Prostate gland (tissue), 2 donors: ENCODE measurements at regions not wholly inside any gene's neighbourhood (a gene's known extent, or its start where the extent isn't known, plus 50 kb on each side); places are given as distances from the start of the nearest gene placed in this dataset.

Experiments used
- DNase-seq: peaks from one replicate; pipeline ENCODE4 v3.0.0-alpha.2; 2019; ENCODE audit warnings: low spot score
- H3K27ac ChIP-seq, 2 donors: fragments of 200-600 bp; sonication (generic); 2 replicates each; pipeline ENCODE4 v1.5.1; 2017 to 2019
- H3K27me3 ChIP-seq: fragments of 200-600 bp; sonication (generic); replicated peaks from 2 replicates; pipeline ENCODE4 v1.5.1; 2019; ENCODE audit not compliant: insufficient read depth
- H3K36me3 ChIP-seq, 2 donors: fragments of 200-600 bp; sonication (generic); 1 replicate in 1 of 2; 2 replicates in 1 of 2; pipeline versions ENCODE4 v1.5.1 to v1.8.1; 2017 to 2019
- H3K4me1 ChIP-seq: fragments of 200-600 bp; sonication (generic); replicated peaks from 2 replicates; pipeline ENCODE4 v1.5.1; 2019
- H3K4me3 ChIP-seq, 2 donors: fragments of 200-600 bp; sonication (generic); 2 replicates each; pipeline ENCODE4 v1.5.1; 2017 to 2019
- H3K9me3 ChIP-seq: fragments of 200-600 bp; sonication (generic); 2 replicates; pipeline ENCODE4 v1.5.1; 2017
- POLR2A ChIP-seq: fragments of 450-650 bp; IDR thresholded peaks from one replicate; pipeline ENCODE4 v1.6.1; 2016; ENCODE audit warnings: antibody characterized with exemption, mild to moderate bottlenecking
- POLR2AphosphoS5 ChIP-seq: sonication (generic); formaldehyde crosslinking; IDR thresholded peaks from one replicate; pipeline ENCODE4 v1.6.1; 2017; ENCODE audit warnings: antibody characterized with exemption
- WGBS: methylation state at CpG from one replicate; pipeline ENCODE4 v1.1.5; 2018; 5-methylcytosine and 5-hydroxymethylcytosine counted together
- intact Hi-C: fragments of 100-400 bp; cut with DNase I; formaldehyde crosslinking; loops from one replicate; pipeline ENCODE4 v1.14.2; 2022
- TF ChIP-seq, protein P1 (sequence below), 4 experiments: fragments of 200-600 bp in 2 of 4; fragments of 450-650 bp in 2 of 4; sonication (generic) in 2 of 4; IDR thresholded peaks; 1 replicate in 3 of 4; 2 replicates in 1 of 4; pipeline ENCODE4 v1.5.1; 2016 to 2019; ENCODE audit warnings: antibody characterized with exemption in 4 of 4, mild to moderate bottlenecking in 2 of 4, moderate library complexity in 2 of 4

- no peaks in the 10 kb centered on the region for H3K4me1 ChIP-seq
- H3K27ac ChIP-seq, result no peak overlapping the region
- no peak for DNase-seq
- intact Hi-C loops, result no loop called here
- no peak for TF ChIP-seq POLR2A
- TF ChIP-seq, protein P1, sequence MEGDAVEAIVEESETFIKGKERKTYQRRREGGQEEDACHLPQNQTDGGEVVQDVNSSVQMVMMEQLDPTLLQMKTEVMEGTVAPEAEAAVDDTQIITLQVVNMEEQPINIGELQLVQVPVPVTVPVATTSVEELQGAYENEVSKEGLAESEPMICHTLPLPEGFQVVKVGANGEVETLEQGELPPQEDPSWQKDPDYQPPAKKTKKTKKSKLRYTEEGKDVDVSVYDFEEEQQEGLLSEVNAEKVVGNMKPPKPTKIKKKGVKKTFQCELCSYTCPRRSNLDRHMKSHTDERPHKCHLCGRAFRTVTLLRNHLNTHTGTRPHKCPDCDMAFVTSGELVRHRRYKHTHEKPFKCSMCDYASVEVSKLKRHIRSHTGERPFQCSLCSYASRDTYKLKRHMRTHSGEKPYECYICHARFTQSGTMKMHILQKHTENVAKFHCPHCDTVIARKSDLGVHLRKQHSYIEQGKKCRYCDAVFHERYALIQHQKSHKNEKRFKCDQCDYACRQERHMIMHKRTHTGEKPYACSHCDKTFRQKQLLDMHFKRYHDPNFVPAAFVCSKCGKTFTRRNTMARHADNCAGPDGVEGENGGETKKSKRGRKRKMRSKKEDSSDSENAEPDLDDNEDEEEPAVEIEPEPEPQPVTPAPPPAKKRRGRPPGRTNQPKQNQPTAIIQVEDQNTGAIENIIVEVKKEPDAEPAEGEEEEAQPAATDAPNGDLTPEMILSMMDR (IDR thresholded peaks at IDR 0.05), result no peak
- TF ChIP-seq POLR2AphosphoS5, result no peak
- no peaks in the 10 kb centered on the region for H3K27me3 ChIP-seq
- WGBS, result 58% methylated on average over 3 of the region's 3 CpGs
- no peaks in the 10 kb centered on the region for H3K36me3 ChIP-seq
- no peak overlapping the region for H3K4me3 ChIP-seq
- H3K9me3 ChIP-seq, result no peaks in the 10 kb centered on the region
These were observed 736.3 kb downstream of the TAF11L14 start for GRCh38 chr5:18370531-18370930.

DNA sequence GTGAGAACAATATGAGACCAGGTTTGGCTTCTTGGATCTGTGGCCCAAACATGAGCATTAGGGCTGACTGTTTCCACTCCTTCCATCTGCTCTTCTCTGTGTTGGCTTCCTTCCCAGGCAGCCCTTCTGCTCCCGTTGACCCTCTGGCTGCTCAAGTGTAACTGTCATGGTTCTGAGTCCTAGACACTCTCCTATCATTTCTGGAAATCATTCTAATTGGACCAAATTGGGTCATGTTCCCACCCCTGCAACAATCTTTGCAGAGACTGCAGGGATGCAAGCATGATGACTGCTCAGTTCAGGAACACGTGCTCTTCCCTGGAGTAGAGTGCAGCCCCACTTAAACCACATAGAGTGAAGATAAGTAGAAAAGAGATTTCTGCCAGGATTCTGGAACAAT is 741.4 kb downstream of the TAF11L14 start:
- no peaks in the 10 kb centered on the region for H3K36me3 ChIP-seq
- 33% methylated on average over 2 of the region's 2 CpGs for WGBS
- H3K4me3 ChIP-seq, result no peak overlapping the region
- no peaks in the 10 kb centered on the region for H3K9me3 ChIP-seq
- DNase-seq, result no peak
- H3K27me3 ChIP-seq, result no peaks in the 10 kb centered on the region
- TF ChIP-seq, protein P1 (IDR thresholded peaks at IDR 0.05), result no peak
- TF ChIP-seq POLR2AphosphoS5, result no peak
- TF ChIP-seq POLR2A, result no peak
- H3K27ac ChIP-seq, result no peak overlapping the region
- intact Hi-C loops, result no loop called here
- H3K4me1 ChIP-seq, result no peaks in the 10 kb centered on the region

DNA sequence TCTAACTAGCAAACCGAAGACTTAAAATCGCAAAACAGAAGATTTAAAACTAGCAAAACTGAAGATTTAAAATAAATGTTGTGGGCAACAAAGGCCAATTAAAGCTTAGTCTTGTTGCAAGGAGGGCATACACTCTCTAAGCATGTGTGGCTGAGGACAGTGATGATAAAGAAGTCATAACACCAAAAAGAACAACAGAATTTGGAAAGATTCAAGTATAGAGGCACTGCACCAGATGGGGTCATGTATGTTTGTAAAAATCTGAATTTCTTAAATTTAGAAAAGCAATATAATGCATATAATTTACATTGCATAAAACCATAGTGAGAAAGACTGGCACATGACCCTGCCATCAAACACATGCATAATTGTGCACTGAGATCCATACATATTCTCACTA is 743.8 kb downstream of the TAF11L14 start:
- TF ChIP-seq POLR2AphosphoS5, result no peak
- no peak for TF ChIP-seq POLR2A
- TF ChIP-seq, protein P1 (IDR thresholded peaks at IDR 0.05), result no peak
- Histone ChIP-seq H3K4me1 (no peaks in the 10 kb centered on the region), H3K4me3 (no peak overlapping the region), H3K27me3 (no peaks in the 10 kb centered on the region), H3K27ac (no peak overlapping the region), H3K9me3 (no peaks in the 10 kb centered on the region), H3K36me3 (no peaks in the 10 kb centered on the region)
- intact Hi-C loops, result no loop called here
- DNase-seq, result no peak
- 47% methylated on average over 2 of the region's 2 CpGs for WGBS

- H3K4me3 ChIP-seq, result no peak overlapping the region
- TF ChIP-seq, protein P1 (IDR thresholded peaks at IDR 0.05), result no peak
- no peak for TF ChIP-seq POLR2A
- TF ChIP-seq POLR2AphosphoS5, result no peak
- no peaks in the 10 kb centered on the region for H3K36me3 ChIP-seq
- DNase-seq, result no peak
- intact Hi-C loops, result no loop called here
- H3K27ac ChIP-seq, result no peak overlapping the region
- H3K27me3 ChIP-seq, result no peaks in the 10 kb centered on the region
- no peaks in the 10 kb centered on the region for H3K4me1 ChIP-seq
- WGBS, result 43% methylated on average over 1 of the region's 1 CpG
- H3K9me3 ChIP-seq, result no peaks in the 10 kb centered on the region
These were observed 744.9 kb downstream of the TAF11L14 start for GRCh38 chr5:18379189-18379588.

- Histone ChIP-seq H3K4me1 (no peaks in the 10 kb centered on the region), H3K27ac (no peak overlapping the region), H3K9me3 (no peaks in the 10 kb centered on the region), H3K36me3 (no peaks in the 10 kb centered on the region), H3K27me3 (no peaks in the 10 kb centered on the region), H3K4me3 (no peak overlapping the region)
- intact Hi-C loops, result no loop called here
- WGBS, result 57% methylated on average over 2 of the region's 2 CpGs
- no peak for DNase-seq
- TF ChIP-seq POLR2AphosphoS5 (no peak), POLR2A (no peak)
- TF ChIP-seq, protein P1 (IDR thresholded peaks at IDR 0.05), result no peak
These were observed 746.6 kb downstream of the TAF11L14 start for GRCh38 chr5:18380729-18381362.
